ENCODE measurements at regions not wholly inside any gene's neighbourhood (a gene's known extent, or its start where the extent isn't known, plus 50 kb on each side); places are given as distances from the start of the nearest gene placed in this dataset.

- Mint-ChIP-seq H3K27me3 (peaks cover 15% of the 10 kb centered on the region), H3K4me1 (no peaks in the 10 kb centered on the region), H3K4me3 (no peak overlapping the region), H3K27ac (no peak overlapping the region), H3K36me3 (ENCODE audit: low read depth) (no peaks in the 10 kb centered on the region), H3K9me3 (no peaks in the 10 kb centered on the region)
- intact Hi-C loops (cut with micrococcal nuclease) = no loop called here
- ATAC-seq (ENCODE audit: low read depth) = no peak
- TF ChIP-seq, protein P1, sequence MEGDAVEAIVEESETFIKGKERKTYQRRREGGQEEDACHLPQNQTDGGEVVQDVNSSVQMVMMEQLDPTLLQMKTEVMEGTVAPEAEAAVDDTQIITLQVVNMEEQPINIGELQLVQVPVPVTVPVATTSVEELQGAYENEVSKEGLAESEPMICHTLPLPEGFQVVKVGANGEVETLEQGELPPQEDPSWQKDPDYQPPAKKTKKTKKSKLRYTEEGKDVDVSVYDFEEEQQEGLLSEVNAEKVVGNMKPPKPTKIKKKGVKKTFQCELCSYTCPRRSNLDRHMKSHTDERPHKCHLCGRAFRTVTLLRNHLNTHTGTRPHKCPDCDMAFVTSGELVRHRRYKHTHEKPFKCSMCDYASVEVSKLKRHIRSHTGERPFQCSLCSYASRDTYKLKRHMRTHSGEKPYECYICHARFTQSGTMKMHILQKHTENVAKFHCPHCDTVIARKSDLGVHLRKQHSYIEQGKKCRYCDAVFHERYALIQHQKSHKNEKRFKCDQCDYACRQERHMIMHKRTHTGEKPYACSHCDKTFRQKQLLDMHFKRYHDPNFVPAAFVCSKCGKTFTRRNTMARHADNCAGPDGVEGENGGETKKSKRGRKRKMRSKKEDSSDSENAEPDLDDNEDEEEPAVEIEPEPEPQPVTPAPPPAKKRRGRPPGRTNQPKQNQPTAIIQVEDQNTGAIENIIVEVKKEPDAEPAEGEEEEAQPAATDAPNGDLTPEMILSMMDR (IDR thresholded peaks at IDR 0.05) = no peak
- no peak for DNase-seq
- POLR2A ChIA-PET = no interaction called here
- CTCF ChIA-PET = interaction anchor here (1.9 kb wide), 1 partner anchor 14 kb away, joined by 6 read pairs; no protein-coding TSS in a partner anchor
These were observed 63.3 kb upstream of the CDKN3 start for GRCh38 chr14:54333511-54333910.

DNA sequence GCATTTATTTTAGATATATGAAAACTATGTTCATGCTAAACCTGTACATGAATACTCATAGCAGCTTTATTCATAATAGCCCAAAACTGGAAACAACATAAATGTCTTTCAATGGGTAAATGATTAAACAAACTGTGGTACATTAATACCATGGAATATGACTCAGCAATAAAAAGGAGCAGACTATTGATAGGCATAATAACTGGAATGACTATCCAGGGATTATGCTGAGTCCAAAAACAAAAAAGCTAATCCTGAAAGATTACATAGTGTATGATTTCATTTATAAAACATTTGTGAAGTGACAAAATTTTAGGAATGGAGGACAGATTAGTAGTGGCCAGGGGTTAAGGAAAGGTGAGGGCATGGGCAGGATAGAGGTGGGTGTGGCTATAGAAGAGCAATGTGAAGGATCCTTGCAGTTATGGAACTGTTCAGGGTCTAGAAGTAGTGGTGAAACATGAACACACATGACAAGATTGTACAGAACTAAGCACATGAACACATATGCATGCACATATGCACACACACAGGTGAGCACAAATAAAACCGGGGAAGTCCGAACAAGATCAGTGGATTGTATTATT is 61.1 kb upstream of the CDKN3 start:
- H3K36me3 Mint-ChIP-seq (ENCODE audit: low read depth) = no peaks in the 10 kb centered on the region
- intact Hi-C loops (cut with micrococcal nuclease) = no loop called here
- no peak overlapping the region for H3K27ac Mint-ChIP-seq
- no peak for ATAC-seq (ENCODE audit: low read depth)
- H3K4me1 Mint-ChIP-seq = no peaks in the 10 kb centered on the region
- no peak overlapping the region for H3K4me3 Mint-ChIP-seq
- no peaks in the 10 kb centered on the region for H3K9me3 Mint-ChIP-seq
- TF ChIP-seq, protein P1 (IDR thresholded peaks at IDR 0.05) = no peak
- peaks cover 10% of the 10 kb centered on the region for H3K27me3 Mint-ChIP-seq
- CTCF ChIA-PET = no interaction called here
- DNase-seq = no peak
- POLR2A ChIA-PET = no interaction called here

DNA sequence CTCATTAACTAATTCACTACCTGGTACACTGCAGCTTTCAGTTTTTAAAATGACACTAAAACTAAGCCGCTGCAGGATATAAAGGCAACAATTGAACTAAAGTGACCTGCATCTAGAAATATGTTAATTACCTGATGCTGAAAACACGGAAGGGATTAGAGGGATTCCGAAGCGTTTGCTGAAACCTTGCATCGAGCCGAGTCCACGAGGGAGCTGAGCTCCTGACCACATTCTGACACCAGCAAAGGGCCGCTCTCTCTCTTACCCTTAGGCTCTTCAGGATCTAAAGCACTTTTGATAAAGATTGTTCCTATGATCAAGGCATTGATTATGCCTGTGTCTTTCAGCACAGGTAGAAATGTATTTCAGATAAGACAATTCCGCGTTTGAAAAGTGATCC is 59.5 kb upstream of the CDKN3 start:
- no peak for ATAC-seq (ENCODE audit: low read depth)
- Mint-ChIP-seq H3K4me3 (no peak overlapping the region), H3K27ac (no peak overlapping the region), H3K4me1 (no peaks in the 10 kb centered on the region), H3K27me3 (peaks cover 10% of the 10 kb centered on the region), H3K36me3 (ENCODE audit: low read depth) (no peaks in the 10 kb centered on the region), H3K9me3 (no peaks in the 10 kb centered on the region)
- intact Hi-C loops (cut with micrococcal nuclease) = no loop called here
- TF ChIP-seq, protein P1 (IDR thresholded peaks at IDR 0.05) = no peak
- no peak for DNase-seq
- POLR2A ChIA-PET = no interaction called here
- CTCF ChIA-PET = no interaction called here

DNA sequence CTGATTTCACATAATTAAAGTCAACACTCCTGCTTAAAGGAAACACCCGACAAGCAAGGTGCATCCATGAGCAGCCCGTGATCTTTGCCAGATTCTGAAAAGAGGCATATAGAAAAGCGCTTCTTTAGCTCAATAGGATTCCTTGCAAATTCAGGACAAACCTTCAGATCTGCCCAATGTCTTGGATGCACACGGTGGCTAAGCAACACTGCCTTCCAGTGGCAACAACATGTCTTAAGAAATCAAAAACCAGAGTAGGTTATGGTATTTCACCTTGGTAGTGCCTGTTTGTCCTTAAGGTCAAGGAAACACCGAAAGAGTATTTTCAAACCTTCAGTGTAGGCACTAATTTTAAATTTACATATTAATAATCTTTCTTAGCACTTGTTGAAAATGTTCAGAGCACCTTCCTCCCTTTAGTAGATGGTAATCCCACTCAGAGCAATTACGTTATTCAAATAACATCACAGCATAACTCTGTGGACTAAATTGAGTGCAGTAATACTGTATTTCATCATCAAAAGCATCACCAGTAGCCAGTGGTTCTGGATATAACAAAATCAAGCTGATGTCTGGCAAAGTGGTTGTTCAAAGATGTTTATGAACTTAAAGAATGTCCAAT is 58.0 kb upstream of the CDKN3 start:
- POLR2A ChIA-PET = no interaction called here
- Mint-ChIP-seq H3K4me3 (no peak overlapping the region), H3K27me3 (peaks cover 6% of the 10 kb centered on the region), H3K9me3 (no peaks in the 10 kb centered on the region), H3K27ac (no peak overlapping the region), H3K36me3 (ENCODE audit: low read depth) (no peaks in the 10 kb centered on the region), H3K4me1 (no peaks in the 10 kb centered on the region)
- ATAC-seq (ENCODE audit: low read depth) = no peak
- CTCF ChIA-PET = no interaction called here
- DNase-seq = no peak
- TF ChIP-seq, protein P1 (IDR thresholded peaks at IDR 0.05) = no peak
- intact Hi-C loops (cut with micrococcal nuclease) = no loop called here

- H3K4me1 Mint-ChIP-seq = peaks cover 5% of the 10 kb centered on the region
- ChIA-PET POLR2A (no interaction called here), CTCF (interaction anchor here (1.4 kb wide), 1 partner anchor 9 kb away, joined by 3 read pairs; no protein-coding TSS in a partner anchor)
- H3K27me3 Mint-ChIP-seq = peaks cover 6% of the 10 kb centered on the region
- intact Hi-C loops (cut with micrococcal nuclease) = no loop called here
- DNase-seq = no peak
- ATAC-seq (ENCODE audit: low read depth) = no peak
- H3K4me3 Mint-ChIP-seq = no peak overlapping the region
- no peaks in the 10 kb centered on the region for H3K9me3 Mint-ChIP-seq
- TF ChIP-seq, protein P1 (IDR thresholded peaks at IDR 0.05) = no peak
- H3K36me3 Mint-ChIP-seq (ENCODE audit: low read depth) = no peaks in the 10 kb centered on the region
- H3K27ac Mint-ChIP-seq = no peak overlapping the region
These were observed 57.0 kb upstream of the CDKN3 start for GRCh38 chr14:54339771-54340170.
